Uterus (tissue), 2 donors: ENCODE measurements at regions not wholly inside any gene's neighbourhood (a gene's known extent, or its start where the extent isn't known, plus 50 kb on each side); places are given as distances from the start of the nearest gene placed in this dataset.

Experiments used
- POLR2A ChIP-seq, 2 donors: fragments of 450-650 bp; IDR thresholded peaks; one replicate each; pipeline ENCODE4 v1.6.1; 2016; ENCODE audit warnings: antibody characterized with exemption in 2 of 2, mild to moderate bottlenecking in 1 of 2, moderate library complexity in 1 of 2
- TF ChIP-seq, protein P1 (sequence below), 4 experiments: fragments of 200-600 bp in 2 of 4; fragments of 450-650 bp in 2 of 4; sonication (generic) in 2 of 4; IDR thresholded peaks; one replicate each; pipeline ENCODE4 v1.5.1; 2016 to 2019; ENCODE audit warnings: antibody characterized with exemption in 4 of 4, mild to moderate bottlenecking in 2 of 4, moderate library complexity in 1 of 4

DNA sequence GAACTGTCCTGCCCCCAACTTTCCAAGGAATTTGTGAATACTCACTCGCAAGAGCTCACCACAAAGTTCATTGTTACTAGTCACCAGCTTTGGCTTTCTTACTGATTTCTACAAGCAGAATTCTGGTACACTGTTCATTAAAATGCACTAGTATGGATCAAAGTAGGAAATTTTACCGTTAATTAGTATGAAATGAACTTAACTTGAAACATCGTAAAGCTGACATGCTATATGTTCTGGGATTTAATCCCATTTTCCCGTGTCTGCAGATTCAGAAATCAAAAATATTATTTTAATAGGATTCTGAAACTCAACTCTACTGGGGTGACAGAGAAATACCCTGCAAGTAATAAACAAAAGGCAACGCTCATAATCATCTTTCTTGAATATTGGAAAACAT lies 399.3 kb downstream of the DOK5 start:
- TF ChIP-seq, protein P1, sequence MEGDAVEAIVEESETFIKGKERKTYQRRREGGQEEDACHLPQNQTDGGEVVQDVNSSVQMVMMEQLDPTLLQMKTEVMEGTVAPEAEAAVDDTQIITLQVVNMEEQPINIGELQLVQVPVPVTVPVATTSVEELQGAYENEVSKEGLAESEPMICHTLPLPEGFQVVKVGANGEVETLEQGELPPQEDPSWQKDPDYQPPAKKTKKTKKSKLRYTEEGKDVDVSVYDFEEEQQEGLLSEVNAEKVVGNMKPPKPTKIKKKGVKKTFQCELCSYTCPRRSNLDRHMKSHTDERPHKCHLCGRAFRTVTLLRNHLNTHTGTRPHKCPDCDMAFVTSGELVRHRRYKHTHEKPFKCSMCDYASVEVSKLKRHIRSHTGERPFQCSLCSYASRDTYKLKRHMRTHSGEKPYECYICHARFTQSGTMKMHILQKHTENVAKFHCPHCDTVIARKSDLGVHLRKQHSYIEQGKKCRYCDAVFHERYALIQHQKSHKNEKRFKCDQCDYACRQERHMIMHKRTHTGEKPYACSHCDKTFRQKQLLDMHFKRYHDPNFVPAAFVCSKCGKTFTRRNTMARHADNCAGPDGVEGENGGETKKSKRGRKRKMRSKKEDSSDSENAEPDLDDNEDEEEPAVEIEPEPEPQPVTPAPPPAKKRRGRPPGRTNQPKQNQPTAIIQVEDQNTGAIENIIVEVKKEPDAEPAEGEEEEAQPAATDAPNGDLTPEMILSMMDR (IDR thresholded peaks at IDR 0.05) = no peak
- TF ChIP-seq POLR2A (IDR thresholded peaks at IDR 0.05) = no peak
